AG10803 (cell line): ENCODE measurements at regions not wholly inside any gene's neighbourhood (a gene's known extent, or its start where the extent isn't known, plus 50 kb on each side); places are given as distances from the start of the nearest gene placed in this dataset.

Experiments used
- DNase-seq: peaks from one replicate; pipeline ENCODE4 v3.0.0; 2010; ENCODE audit warnings: low read depth
- H3K4me3 ChIP-seq: 2 replicates; pipeline ENCODE4 v1.5.1; 2011; ENCODE audit warnings: mild to moderate bottlenecking, low read length, control low read depth
- CTCF ChIP-seq: conservative IDR thresholded peaks from 2 replicates; pipeline ENCODE4 v1.5.1; 2011; ENCODE audit warnings: mild to moderate bottlenecking, low read length, control low read depth, inconsistent platforms

GRCh38 chr13:72112216-72112615 is 245.2 kb upstream of the DACH1 start:
- no peak for TF ChIP-seq CTCF
- DNase-seq, result no peak
- no peak overlapping the region for H3K4me3 ChIP-seq

GRCh38 chr13:72109863-72110262 is 242.9 kb upstream of the DACH1 start:
- DNase-seq, result no peak
- no peak for TF ChIP-seq CTCF
- no peak overlapping the region for H3K4me3 ChIP-seq

- TF ChIP-seq CTCF, result no peak
- peak; percentile 49 for DNase-seq
- no peak overlapping the region for H3K4me3 ChIP-seq
These were observed 237.7 kb upstream of the DACH1 start for GRCh38 chr13:72104656-72105180.

- H3K4me3 ChIP-seq, result no peak overlapping the region
- no peak for TF ChIP-seq CTCF
- no peak for DNase-seq
These were observed 234.9 kb upstream of the DACH1 start for GRCh38 chr13:72101768-72102400.

GRCh38 chr13:72100339-72100738 is 233.3 kb upstream of the DACH1 start:
- no peak for DNase-seq
- TF ChIP-seq CTCF, result no peak
- H3K4me3 ChIP-seq, result no peak overlapping the region

- no peak for TF ChIP-seq CTCF
- DNase-seq, result no peak
- H3K4me3 ChIP-seq, result no peak overlapping the region
These were observed 230.6 kb upstream of the DACH1 start for GRCh38 chr13:72097568-72097967.

- no peak for DNase-seq
- no peak for TF ChIP-seq CTCF
- H3K4me3 ChIP-seq, result no peak overlapping the region
These were observed 226.3 kb upstream of the DACH1 start for GRCh38 chr13:72093262-72093661.
